ENCODE measurements at regions not wholly inside any gene's neighbourhood (a gene's known extent, or its start where the extent isn't known, plus 50 kb on each side); places are given as distances from the start of the nearest gene placed in this dataset.

- H3K4me1 ChIP-seq, result peaks cover 0 to 12% (median 2%) of the 10 kb centered on the region in 4 donors
- TF ChIP-seq, protein P1, sequence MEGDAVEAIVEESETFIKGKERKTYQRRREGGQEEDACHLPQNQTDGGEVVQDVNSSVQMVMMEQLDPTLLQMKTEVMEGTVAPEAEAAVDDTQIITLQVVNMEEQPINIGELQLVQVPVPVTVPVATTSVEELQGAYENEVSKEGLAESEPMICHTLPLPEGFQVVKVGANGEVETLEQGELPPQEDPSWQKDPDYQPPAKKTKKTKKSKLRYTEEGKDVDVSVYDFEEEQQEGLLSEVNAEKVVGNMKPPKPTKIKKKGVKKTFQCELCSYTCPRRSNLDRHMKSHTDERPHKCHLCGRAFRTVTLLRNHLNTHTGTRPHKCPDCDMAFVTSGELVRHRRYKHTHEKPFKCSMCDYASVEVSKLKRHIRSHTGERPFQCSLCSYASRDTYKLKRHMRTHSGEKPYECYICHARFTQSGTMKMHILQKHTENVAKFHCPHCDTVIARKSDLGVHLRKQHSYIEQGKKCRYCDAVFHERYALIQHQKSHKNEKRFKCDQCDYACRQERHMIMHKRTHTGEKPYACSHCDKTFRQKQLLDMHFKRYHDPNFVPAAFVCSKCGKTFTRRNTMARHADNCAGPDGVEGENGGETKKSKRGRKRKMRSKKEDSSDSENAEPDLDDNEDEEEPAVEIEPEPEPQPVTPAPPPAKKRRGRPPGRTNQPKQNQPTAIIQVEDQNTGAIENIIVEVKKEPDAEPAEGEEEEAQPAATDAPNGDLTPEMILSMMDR (IDR thresholded peaks at IDR 0.05), result no peak
- no peak for TF ChIP-seq EP300 (IDR thresholded peaks at IDR 0.05)
- TF ChIP-seq POLR2AphosphoS5 (IDR thresholded peaks at IDR 0.05), result no peak
- WGBS, result 61% methylated on average over 9 of the region's 9 CpGs
These were observed 169.4 kb upstream of the TAB2 start for GRCh38 chr6:149147938-149148718.

GRCh38 chr6:149149653-149150052 is 167.9 kb upstream of the TAB2 start:
- H3K27me3 ChIP-seq, result no peaks in the 10 kb centered on the region
- 97% methylated on average over 2 of the region's 2 CpGs for WGBS
- no peak overlapping the region for H3K27ac ChIP-seq (replicated peaks in 1 of 4)
- TF ChIP-seq POLR2AphosphoS5 (IDR thresholded peaks at IDR 0.05) (no peak), POLR2A (IDR thresholded peaks at IDR 0.05; ENCODE audit: low read depth) (no peak), EP300 (IDR thresholded peaks at IDR 0.05) (no peak)
- TF ChIP-seq, protein P1 (IDR thresholded peaks at IDR 0.05), result no peak
- no peak overlapping the region for H3K4me3 ChIP-seq
- H3K4me1 ChIP-seq, result peaks cover 0 to 12% (median 2%) of the 10 kb centered on the region in 4 donors
- no peaks in the 10 kb centered on the region for H3K9me3 ChIP-seq
- DNase-seq (ENCODE audit: extremely low spot score), result no peak
- no peaks in the 10 kb centered on the region for H3K36me3 ChIP-seq
- intact Hi-C loops (cut with DNase I), result no loop called here

More at GRCh38 chr6:149147938-149148718, 169.4 kb upstream of the TAB2 start:
- Histone ChIP-seq H3K4me3 (no peak overlapping the region), H3K36me3 (no peaks in the 10 kb centered on the region), H3K9me3 (no peaks in the 10 kb centered on the region), H3K27ac (replicated peaks in 1 of 4) (no peak overlapping the region), H3K27me3 (no peaks in the 10 kb centered on the region)
- DNase-seq (ENCODE audit: extremely low spot score), result no peak
- intact Hi-C loops (cut with DNase I), result no loop called here

GRCh38 chr6:149150301-149150700 is 167.2 kb upstream of the TAB2 start:
- no peak overlapping the region for H3K4me3 ChIP-seq
- no peak for TF ChIP-seq POLR2A (IDR thresholded peaks at IDR 0.05; ENCODE audit: low read depth)
- no peak for TF ChIP-seq EP300 (IDR thresholded peaks at IDR 0.05)
- no peak for TF ChIP-seq POLR2AphosphoS5 (IDR thresholded peaks at IDR 0.05)
- TF ChIP-seq, protein P1 (IDR thresholded peaks at IDR 0.05), result no peak

DNA sequence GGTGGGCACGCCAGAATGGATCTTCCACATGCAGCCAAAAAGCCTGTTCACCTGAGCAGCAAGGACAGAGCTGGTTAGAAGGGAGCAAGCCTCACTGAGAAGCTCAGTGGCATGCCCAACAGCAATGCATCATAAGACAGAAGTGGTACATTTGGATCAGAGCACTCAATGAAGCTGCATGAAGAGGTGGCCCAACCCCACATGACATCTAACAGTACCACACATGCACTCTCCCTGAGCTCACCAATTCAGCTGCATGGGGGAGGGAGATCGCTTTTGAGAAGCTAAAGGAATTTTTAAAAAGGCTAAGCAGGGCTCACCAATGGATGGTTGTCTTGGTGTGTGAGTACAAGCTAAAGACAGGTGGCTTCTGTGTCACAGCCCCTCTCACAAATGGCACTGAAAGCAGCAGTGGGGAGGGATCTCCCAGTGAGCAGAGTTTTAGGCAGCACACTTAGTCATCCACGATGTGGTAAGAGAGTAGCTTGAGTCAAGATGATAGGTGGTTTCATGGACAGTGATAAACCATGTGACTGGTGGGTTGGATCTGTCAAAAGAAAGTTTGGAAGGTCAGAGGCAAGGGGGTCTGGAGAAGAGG is 166.6 kb upstream of the TAB2 start:
- Histone ChIP-seq H3K36me3 (no peaks in the 10 kb centered on the region), H3K27me3 (no peaks in the 10 kb centered on the region), H3K9me3 (no peaks in the 10 kb centered on the region), H3K27ac (replicated peaks in 1 of 4) (no peak overlapping the region), H3K4me1 (peaks cover 0 to 12% (median 2%) of the 10 kb centered on the region in 4 donors), H3K4me3 (no peak overlapping the region)
- TF ChIP-seq POLR2A (IDR thresholded peaks at IDR 0.05; ENCODE audit: low read depth), result no peak
- no peak for TF ChIP-seq POLR2AphosphoS5 (IDR thresholded peaks at IDR 0.05)
- no peak for TF ChIP-seq EP300 (IDR thresholded peaks at IDR 0.05)
- TF ChIP-seq, protein P1 (IDR thresholded peaks at IDR 0.05), result no peak
- WGBS, result 95% methylated on average over 3 of the region's 3 CpGs
- intact Hi-C loops (cut with DNase I), result no loop called here
- peak; percentile 72 for DNase-seq (ENCODE audit: extremely low spot score)

More at GRCh38 chr6:149150301-149150700, 167.2 kb upstream of the TAB2 start:
- Histone ChIP-seq H3K9me3 (no peaks in the 10 kb centered on the region), H3K27me3 (no peaks in the 10 kb centered on the region), H3K27ac (replicated peaks in 1 of 4) (no peak overlapping the region), H3K4me1 (peaks cover 0 to 12% (median 2%) of the 10 kb centered on the region in 4 donors), H3K36me3 (no peaks in the 10 kb centered on the region)
- intact Hi-C loops (cut with DNase I), result no loop called here
- 97% methylated on average over 4 of the region's 4 CpGs for WGBS
- DNase-seq (ENCODE audit: extremely low spot score), result peak; percentile 87

Measured in esophagus muscularis mucosa (tissue), 4 donors.